ENCODE measurements at regions not wholly inside any gene's neighbourhood (a gene's known extent, or its start where the extent isn't known, plus 50 kb on each side); places are given as distances from the start of the nearest gene placed in this dataset.

DNA sequence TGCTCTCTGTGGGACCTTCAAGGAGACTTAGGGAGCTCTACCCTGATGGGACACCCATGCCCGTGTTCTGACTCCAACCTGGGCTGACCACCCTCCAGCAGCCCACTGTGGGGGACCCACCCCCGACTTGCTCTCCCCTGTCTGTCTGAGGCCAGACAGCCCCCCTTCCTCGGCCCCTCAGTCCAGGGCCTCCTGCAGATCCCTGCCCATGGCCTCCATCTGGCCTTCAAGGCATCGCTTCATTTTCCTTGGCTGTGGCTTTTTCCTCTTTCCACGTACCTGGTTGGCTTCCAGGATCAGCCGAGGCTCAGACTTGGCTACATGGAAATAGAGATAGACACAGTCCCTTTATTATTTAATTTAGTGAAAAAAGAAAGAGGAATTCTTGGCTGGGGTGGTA is 290.0 kb downstream of the CYP26B1 start:
- intact Hi-C loops (cut with micrococcal nuclease; ENCODE audit: unreplicated experiment) (no loop called here), in situ Hi-C loops (cut with MboI) (no loop called here)
- no peaks in the 10 kb centered on the region for H3K4me1 ChIP-seq (ENCODE audit: control insufficient read depth, insufficient read depth, low read length)
- TF ChIP-seq PAX5 (IDR thresholded peaks at IDR 0.05; ENCODE audit: borderline replicate concordance, low read depth, low read length): no peak
- no peak for TF ChIP-seq TCF7 (IDR thresholded peaks at IDR 0.05; ENCODE audit: borderline replicate concordance)
- no peak for TF ChIP-seq ESRRA (IDR thresholded peaks at IDR 0.05; ENCODE audit: low read length)
- TF ChIP-seq DPF2 (IDR thresholded peaks at IDR 0.05): no peak
- TF ChIP-seq EED (IDR thresholded peaks at IDR 0.05; ENCODE audit: low read depth): no peak
- TF ChIP-seq HCFC1 (IDR thresholded peaks at IDR 0.05; ENCODE audit: low read length): no peak
- TF ChIP-seq HDAC2 (IDR thresholded peaks at IDR 0.05): no peak
- TF ChIP-seq, protein P1, sequence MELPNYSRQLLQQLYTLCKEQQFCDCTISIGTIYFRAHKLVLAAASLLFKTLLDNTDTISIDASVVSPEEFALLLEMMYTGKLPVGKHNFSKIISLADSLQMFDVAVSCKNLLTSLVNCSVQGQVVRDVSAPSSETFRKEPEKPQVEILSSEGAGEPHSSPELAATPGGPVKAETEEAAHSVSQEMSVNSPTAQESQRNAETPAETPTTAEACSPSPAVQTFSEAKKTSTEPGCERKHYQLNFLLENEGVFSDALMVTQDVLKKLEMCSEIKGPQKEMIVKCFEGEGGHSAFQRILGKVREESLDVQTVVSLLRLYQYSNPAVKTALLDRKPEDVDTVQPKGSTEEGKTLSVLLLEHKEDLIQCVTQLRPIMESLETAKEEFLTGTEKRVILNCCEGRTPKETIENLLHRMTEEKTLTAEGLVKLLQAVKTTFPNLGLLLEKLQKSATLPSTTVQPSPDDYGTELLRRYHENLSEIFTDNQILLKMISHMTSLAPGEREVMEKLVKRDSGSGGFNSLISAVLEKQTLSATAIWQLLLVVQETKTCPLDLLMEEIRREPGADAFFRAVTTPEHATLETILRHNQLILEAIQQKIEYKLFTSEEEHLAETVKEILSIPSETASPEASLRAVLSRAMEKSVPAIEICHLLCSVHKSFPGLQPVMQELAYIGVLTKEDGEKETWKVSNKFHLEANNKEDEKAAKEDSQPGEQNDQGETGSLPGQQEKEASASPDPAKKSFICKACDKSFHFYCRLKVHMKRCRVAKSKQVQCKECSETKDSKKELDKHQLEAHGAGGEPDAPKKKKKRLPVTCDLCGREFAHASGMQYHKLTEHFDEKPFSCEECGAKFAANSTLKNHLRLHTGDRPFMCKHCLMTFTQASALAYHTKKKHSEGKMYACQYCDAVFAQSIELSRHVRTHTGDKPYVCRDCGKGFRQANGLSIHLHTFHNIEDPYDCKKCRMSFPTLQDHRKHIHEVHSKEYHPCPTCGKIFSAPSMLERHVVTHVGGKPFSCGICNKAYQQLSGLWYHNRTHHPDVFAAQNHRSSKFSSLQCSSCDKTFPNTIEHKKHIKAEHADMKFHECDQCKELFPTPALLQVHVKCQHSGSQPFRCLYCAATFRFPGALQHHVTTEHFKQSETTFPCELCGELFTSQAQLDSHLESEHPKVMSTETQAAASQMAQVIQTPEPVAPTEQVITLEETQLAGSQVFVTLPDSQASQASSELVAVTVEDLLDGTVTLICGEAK (IDR thresholded peaks at IDR 0.05; ENCODE audit: borderline replicate concordance): no peak
- TF ChIP-seq, protein P2, sequence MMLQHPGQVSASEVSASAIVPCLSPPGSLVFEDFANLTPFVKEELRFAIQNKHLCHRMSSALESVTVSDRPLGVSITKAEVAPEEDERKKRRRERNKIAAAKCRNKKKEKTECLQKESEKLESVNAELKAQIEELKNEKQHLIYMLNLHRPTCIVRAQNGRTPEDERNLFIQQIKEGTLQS (IDR thresholded peaks at IDR 0.05; ENCODE audit: borderline replicate concordance, extremely low read depth, low read depth, low read length): no peak
- no peak for TF ChIP-seq SIX5 (IDR thresholded peaks at IDR 0.05; ENCODE audit: low read depth, low read length, severe bottlenecking)
- TF ChIP-seq IKZF2 (IDR thresholded peaks at IDR 0.05): no peak
- no peak for TF ChIP-seq CHD4 (IDR thresholded peaks at IDR 0.05)
- TF ChIP-seq, protein P3, sequence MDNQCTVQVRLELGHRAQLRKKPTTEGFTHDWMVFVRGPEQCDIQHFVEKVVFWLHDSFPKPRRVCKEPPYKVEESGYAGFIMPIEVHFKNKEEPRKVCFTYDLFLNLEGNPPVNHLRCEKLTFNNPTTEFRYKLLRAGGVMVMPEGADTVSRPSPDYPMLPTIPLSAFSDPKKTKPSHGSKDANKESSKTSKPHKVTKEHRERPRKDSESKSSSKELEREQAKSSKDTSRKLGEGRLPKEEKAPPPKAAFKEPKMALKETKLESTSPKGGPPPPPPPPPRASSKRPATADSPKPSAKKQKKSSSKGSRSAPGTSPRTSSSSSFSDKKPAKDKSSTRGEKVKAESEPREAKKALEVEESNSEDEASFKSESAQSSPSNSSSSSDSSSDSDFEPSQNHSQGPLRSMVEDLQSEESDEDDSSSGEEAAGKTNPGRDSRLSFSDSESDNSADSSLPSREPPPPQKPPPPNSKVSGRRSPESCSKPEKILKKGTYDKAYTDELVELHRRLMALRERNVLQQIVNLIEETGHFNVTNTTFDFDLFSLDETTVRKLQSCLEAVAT (IDR thresholded peaks at IDR 0.05): no peak
- TF ChIP-seq BACH1 (IDR thresholded peaks at IDR 0.05; ENCODE audit: borderline replicate concordance): no peak
- TF ChIP-seq IKZF1 (conservative IDR thresholded peaks at IDR 0.05): no peak
- no peak for TF ChIP-seq NR2F1 (conservative IDR thresholded peaks at IDR 0.05)
- no peak for TF ChIP-seq FOS (IDR thresholded peaks at IDR 0.05; ENCODE audit: borderline replicate concordance, extremely low read depth, insufficient read length)
- H3K9ac ChIP-seq (ENCODE audit: control insufficient read depth, insufficient read depth, low read length): no peak overlapping the region
- no peak for DNase-seq (ENCODE audit: low read depth, low spot score)
- no peak for ATAC-seq
- no TSS peak for BruUV-seq (replicated peaks)
- ChIA-PET POLR2A (no interaction called here), RAD21 (ENCODE audit: unreplicated experiment) (no interaction called here), CTCF (no interaction called here), SMC1A (ENCODE audit: uncharacterized antibody, unreplicated experiment) (no interaction called here)
- no peaks in the 10 kb centered on the region for H3K9me3 ChIP-seq (replicated peaks; ENCODE audit: control insufficient read depth, insufficient read depth, low read length)
- H3K4me2 ChIP-seq (ENCODE audit: control insufficient read depth, insufficient read depth): no peak overlapping the region
- 18% methylated on average over 6 of the region's 6 CpGs for whole genome bisulfite sequencing (ENCODE audit: insufficient coverage, insufficient replicate concordance, low lambda C conversion rate, missing lambda C conversion rate)
- no peak overlapping the region for H2AFZ ChIP-seq (ENCODE audit: control insufficient read depth, low read depth, low read length)
- no peaks in the 10 kb centered on the region; a peak in 2 of 4 replicates for H3K27me3 ChIP-seq (replicated peaks in 1 of 2; ENCODE audit: control insufficient read depth in 2 of 2, insufficient read depth in 2 of 2, low read length in 1 of 2)
- H3K4me3 ChIP-seq: no peak overlapping the region
- no peak for FAIRE-seq
- H3K36me3 ChIP-seq (ENCODE audit: control insufficient read depth in 2 of 2, insufficient read depth in 2 of 2, low read length in 1 of 2): no peaks in the 10 kb centered on the region
- H3K27ac ChIP-seq (ENCODE audit: control insufficient read depth, insufficient read depth): no peak overlapping the region
- no peaks in the 10 kb centered on the region for H3K79me2 ChIP-seq (ENCODE audit: control insufficient read depth, insufficient read depth, low read length)
- no peaks in the 10 kb centered on the region for H4K20me1 ChIP-seq (ENCODE audit: control insufficient read depth, insufficient read depth)

All from GM12878 (cell line).